Sciatic nerve (tissue), 2 donors: ENCODE measurements at regions not wholly inside any gene's neighbourhood (a gene's known extent, or its start where the extent isn't known, plus 50 kb on each side); places are given as distances from the start of the nearest gene placed in this dataset.

Experiments
- ATAC-seq: fragments of 200-7000 bp; cut with Tn5 transposase; one replicate; pipeline ENCODE4 v1.9.1; 2020; ENCODE audit warnings: mild to moderate bottlenecking, moderate library complexity
- DNase-seq: peaks from one replicate; pipeline ENCODE4 v3.0.0-alpha.2; 2020; ENCODE audit warnings: low spot score
- intact Hi-C: fragments of 100-400 bp; cut with DNase I; formaldehyde crosslinking; loops from one replicate; pipeline ENCODE4 v1.14.2; 2022
- donor health status: DM: no; HTN: no; CAD: no.
- donor health status: DM: no; HTN: no; CAD: no.

GRCh38 chr15:95346721-95347475, 983.6 kb upstream of the NR2F2 start:
- no peak for DNase-seq
- intact Hi-C loops = no loop called here
- ATAC-seq = no peak

GRCh38 chr15:95347837-95348236, 982.7 kb upstream of the NR2F2 start:
- intact Hi-C loops = no loop called here
- DNase-seq (no peak), ATAC-seq (no peak)

- intact Hi-C loops = no loop called here
- ATAC-seq (no peak), DNase-seq (no peak)
These were observed 979.6 kb upstream of the NR2F2 start for GRCh38 chr15:95350908-95351307.

- intact Hi-C loops = no loop called here
- DNase-seq = no peak
- no peak for ATAC-seq
These were observed 977.8 kb upstream of the NR2F2 start for GRCh38 chr15:95352631-95353187.

GRCh38 chr15:95353512-95353911, 977.0 kb upstream of the NR2F2 start:
- DNase-seq = no peak
- no peak for ATAC-seq

GRCh38 chr15:95359966-95360365, 970.5 kb upstream of the NR2F2 start:
- ATAC-seq = no peak

More at GRCh38 chr15:95353512-95353911, 977.0 kb upstream of the NR2F2 start:
- intact Hi-C loops = no loop called here

GRCh38 chr15:95362306-95362705, 968.2 kb upstream of the NR2F2 start:
- DNase-seq (no peak), ATAC-seq (no peak)
- intact Hi-C loops = no loop called here

More at GRCh38 chr15:95359966-95360365, 970.5 kb upstream of the NR2F2 start:
- intact Hi-C loops = no loop called here
- no peak for DNase-seq

- intact Hi-C loops = no loop called here
- DNase-seq = no peak
- peak; percentile 67 for ATAC-seq
These were observed 966.9 kb upstream of the NR2F2 start for GRCh38 chr15:95363646-95364045.

- ATAC-seq (peak; percentile 13), DNase-seq (no peak)
- intact Hi-C loops = no loop called here
These were observed 964.9 kb upstream of the NR2F2 start for GRCh38 chr15:95365511-95366107.

- DNase-seq (no peak), ATAC-seq (no peak)
- intact Hi-C loops = no loop called here
These were observed 962.3 kb upstream of the NR2F2 start for GRCh38 chr15:95368191-95368590.

- ATAC-seq (no peak), DNase-seq (no peak)
These were observed 961.5 kb upstream of the NR2F2 start for GRCh38 chr15:95368755-95369601.

GRCh38 chr15:95370291-95370690, 960.2 kb upstream of the NR2F2 start:
- intact Hi-C loops = no loop called here
- DNase-seq (no peak), ATAC-seq (no peak)

More at GRCh38 chr15:95368755-95369601, 961.5 kb upstream of the NR2F2 start:
- intact Hi-C loops = no loop called here

- no peak for DNase-seq
- ATAC-seq = no peak
- intact Hi-C loops = no loop called here
These were observed 958.8 kb upstream of the NR2F2 start for GRCh38 chr15:95371664-95372063.

GRCh38 chr15:95375281-95375680, 955.2 kb upstream of the NR2F2 start:
- intact Hi-C loops = no loop called here

GRCh38 chr15:95377258-95377852, 953.1 kb upstream of the NR2F2 start:
- intact Hi-C loops = no loop called here
- ATAC-seq (peak; percentile 72), DNase-seq (no peak)

More at GRCh38 chr15:95375281-95375680, 955.2 kb upstream of the NR2F2 start:
- DNase-seq (no peak), ATAC-seq (no peak)

- intact Hi-C loops = no loop called here
- DNase-seq (no peak), ATAC-seq (peak; percentile 32)
These were observed 936.1 kb upstream of the NR2F2 start for GRCh38 chr15:95394186-95395067.

GRCh38 chr15:95400428-95400827, 930.1 kb upstream of the NR2F2 start:
- DNase-seq = no peak
- intact Hi-C loops = no loop called here
- peak; percentile 55 for ATAC-seq

- DNase-seq = no peak
- ATAC-seq = peak; percentile 55
- intact Hi-C loops = no loop called here
These were observed 928.9 kb upstream of the NR2F2 start for GRCh38 chr15:95401587-95401986.
